Stomach (tissue), 8 donors: ENCODE measurements at regions not wholly inside any gene's neighbourhood (a gene's known extent, or its start where the extent isn't known, plus 50 kb on each side); places are given as distances from the start of the nearest gene placed in this dataset.
"Not testable (repeated sequence)": the region's sequence is repeated elsewhere in the genome, so short reads cannot be mapped to it uniquely, and the experiment has no call there.

Experiments used
- DNase-seq, 2 donors: peaks; one replicate each; pipeline versions ENCODE4 v3.0.0 to v3.0.0-alpha.2; 2013 to 2019
- H3K27ac ChIP-seq, 5 donors: fragments of 200-600 bp in 4 of 5; sonication (generic) in 4 of 5; one replicate each; pipeline ENCODE4 v1.5.1; 2013 to 2019; ENCODE audit warnings: mild to moderate bottlenecking in 1 of 5, moderate library complexity in 1 of 5
- H3K27me3 ChIP-seq, 3 donors: fragments of 200-600 bp; sonication (generic); one replicate each; pipeline ENCODE4 v1.5.1; 2017 to 2019; ENCODE audit warnings: mixed run types in 1 of 3
- H3K36me3 ChIP-seq, 4 donors: fragments of 200-600 bp; sonication (generic); 1 replicate in 3 of 4; 2 replicates in 1 of 4; pipeline ENCODE4 v1.5.1; 2016 to 2019
- H3K4me1 ChIP-seq, 4 donors: fragments of 200-600 bp; sonication (generic); one replicate each; pipeline ENCODE4 v1.5.1; 2016 to 2019
- H3K4me3 ChIP-seq, 4 donors: fragments of 200-600 bp; sonication (generic) in 3 of 4; one replicate each; pipeline ENCODE4 v1.5.1; 2016 to 2019; ENCODE audit warnings: mild to moderate bottlenecking in 1 of 4
- H3K9me3 ChIP-seq, 4 donors: fragments of 200-600 bp; sonication (generic); one replicate each; pipeline ENCODE4 v1.5.1; 2016 to 2019
- EP300 ChIP-seq: sonication (generic); formaldehyde crosslinking; IDR thresholded peaks from one replicate; pipeline ENCODE4 v1.6.1; 2017; ENCODE audit warnings: antibody characterized with exemption
- POLR2A ChIP-seq, 4 donors: fragments of 450-650 bp; IDR thresholded peaks; one replicate each; pipeline ENCODE4 v1.6.1; 2016; ENCODE audit warnings: antibody characterized with exemption in 4 of 4, control low read depth in 2 of 4, mild to moderate bottlenecking in 1 of 4, moderate library complexity in 1 of 4
- POLR2AphosphoS5 ChIP-seq, 3 donors: sonication (generic); formaldehyde crosslinking; IDR thresholded peaks; one replicate each; pipeline ENCODE4 v1.6.1; 2016; ENCODE audit warnings: antibody characterized with exemption in 3 of 3
- WGBS, 5 donors: extraction: QIAGEN DNeasy Blood & Tissue Kit in 3 of 5; methylation state at CpG; one replicate each; pipeline versions ENCODE4 v1.1.5 to v1.1.7; 2013 to 2018; 5-methylcytosine and 5-hydroxymethylcytosine counted together
- intact Hi-C: fragments of 100-400 bp; cut with DNase I; formaldehyde crosslinking; loops from one replicate; pipeline ENCODE4 v1.15.1; 2023; ENCODE audit warnings: low total_unique reads
- TF ChIP-seq, protein P1 (sequence below), 7 experiments: fragments of 450-650 bp in 4 of 7; fragments of 200-600 bp in 3 of 7; sonication (generic) in 3 of 7; IDR thresholded peaks; one replicate each; pipeline ENCODE4 v1.5.1; 2016 to 2019; ENCODE audit warnings: antibody characterized with exemption in 7 of 7, control low read depth in 2 of 7, mild to moderate bottlenecking in 1 of 7
- donor health status: healthy with polysubstance abuse.
- donor health status: Bipolar disorder and iron deficiency.
- donor health status: healthy.

- DNase-seq, H3K4me3 ChIP-seq, H3K9me3 ChIP-seq, intact Hi-C loops, H3K27ac ChIP-seq, H3K27me3 ChIP-seq, H3K36me3 ChIP-seq, H3K4me1 ChIP-seq: not testable (repeated sequence)
- WGBS, 5 donors: 65 to 85% (median 82%) methylated on average over 5 to 6 of the region's 6 CpGs
These were observed 90.8 kb upstream of the ADCY2 start for GRCh38 chr5:7305000-7305674.

DNA sequence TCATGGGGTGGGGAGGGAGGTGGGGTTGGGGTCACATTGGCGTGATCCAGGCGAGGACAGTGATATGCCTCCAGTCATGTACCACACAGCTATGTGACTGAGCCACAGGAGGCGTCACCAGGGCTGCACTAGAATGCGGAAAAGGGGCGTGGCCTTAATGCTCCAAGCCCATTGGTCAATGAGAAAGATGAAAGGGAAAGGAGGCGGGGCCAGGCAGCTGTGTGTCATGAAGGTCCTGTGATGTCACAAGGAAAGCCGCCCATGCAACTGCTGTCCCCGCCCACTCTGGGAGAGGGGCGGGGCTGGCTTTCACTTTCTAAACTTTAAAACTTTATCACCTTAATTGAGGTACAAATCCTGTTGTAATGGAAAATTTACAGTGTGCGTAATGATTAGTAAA lies 89.4 kb upstream of the ADCY2 start:
- DNase-seq, H3K4me3 ChIP-seq, H3K36me3 ChIP-seq, H3K27ac ChIP-seq, H3K27me3 ChIP-seq, H3K9me3 ChIP-seq, H3K4me1 ChIP-seq, intact Hi-C loops: not testable (repeated sequence)
- 87 to 94% (median 91%) methylated on average over 10 of the region's 10 CpGs for WGBS, 5 donors

- H3K36me3 ChIP-seq, H3K27me3 ChIP-seq, H3K4me3 ChIP-seq, DNase-seq, H3K4me1 ChIP-seq, H3K27ac ChIP-seq, intact Hi-C loops, H3K9me3 ChIP-seq: not testable (repeated sequence)
- 62 to 90% (median 77%) methylated on average over 4 to 6 of the region's 6 CpGs for WGBS, 5 donors
These were observed 88.2 kb upstream of the ADCY2 start for GRCh38 chr5:7307709-7308108.

- H3K4me3 ChIP-seq, H3K27me3 ChIP-seq, H3K4me1 ChIP-seq, DNase-seq, H3K27ac ChIP-seq, H3K9me3 ChIP-seq, H3K36me3 ChIP-seq, intact Hi-C loops: not testable (repeated sequence)
- 50 to 65% (median 57%) methylated on average over 6 of the region's 6 CpGs for WGBS, 5 donors
These were observed 86.2 kb upstream of the ADCY2 start for GRCh38 chr5:7309715-7310114.

DNA sequence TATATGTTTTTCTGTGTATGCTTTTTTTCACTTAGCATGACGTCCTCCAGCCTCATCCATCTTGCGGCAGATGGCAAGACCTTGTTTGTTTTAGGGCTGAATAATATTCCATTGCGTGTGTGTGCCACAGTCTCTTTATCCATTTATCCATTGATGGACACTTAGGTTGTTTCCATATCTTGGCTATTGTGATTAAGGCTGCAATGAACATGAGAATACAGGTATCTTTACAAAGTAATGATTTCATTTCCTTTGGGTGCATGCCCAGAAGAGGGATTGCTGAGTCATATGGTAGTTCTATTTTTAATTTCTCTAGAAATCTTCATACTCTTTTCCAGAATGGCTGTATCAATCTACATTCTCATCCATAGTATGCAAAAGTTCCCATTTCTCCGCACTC lies 85.3 kb upstream of the ADCY2 start:
- H3K4me3 ChIP-seq, DNase-seq, H3K9me3 ChIP-seq, H3K36me3 ChIP-seq, H3K27ac ChIP-seq, H3K27me3 ChIP-seq, intact Hi-C loops, H3K4me1 ChIP-seq: not testable (repeated sequence)
- 57 to 84% (median 75%) methylated on average over 4 of the region's 4 CpGs for WGBS, 5 donors

- no peaks in the 10 kb centered on the region for H3K4me1 ChIP-seq
- WGBS, 5 donors: 45 to 58% (median 52%) methylated on average over 2 of the region's 2 CpGs
- H3K36me3 ChIP-seq: no peaks in the 10 kb centered on the region
- TF ChIP-seq EP300 (no peak), POLR2A (IDR thresholded peaks at IDR 0.05) (no peak), POLR2AphosphoS5 (IDR thresholded peaks at IDR 0.05) (no peak)
- TF ChIP-seq, protein P1, sequence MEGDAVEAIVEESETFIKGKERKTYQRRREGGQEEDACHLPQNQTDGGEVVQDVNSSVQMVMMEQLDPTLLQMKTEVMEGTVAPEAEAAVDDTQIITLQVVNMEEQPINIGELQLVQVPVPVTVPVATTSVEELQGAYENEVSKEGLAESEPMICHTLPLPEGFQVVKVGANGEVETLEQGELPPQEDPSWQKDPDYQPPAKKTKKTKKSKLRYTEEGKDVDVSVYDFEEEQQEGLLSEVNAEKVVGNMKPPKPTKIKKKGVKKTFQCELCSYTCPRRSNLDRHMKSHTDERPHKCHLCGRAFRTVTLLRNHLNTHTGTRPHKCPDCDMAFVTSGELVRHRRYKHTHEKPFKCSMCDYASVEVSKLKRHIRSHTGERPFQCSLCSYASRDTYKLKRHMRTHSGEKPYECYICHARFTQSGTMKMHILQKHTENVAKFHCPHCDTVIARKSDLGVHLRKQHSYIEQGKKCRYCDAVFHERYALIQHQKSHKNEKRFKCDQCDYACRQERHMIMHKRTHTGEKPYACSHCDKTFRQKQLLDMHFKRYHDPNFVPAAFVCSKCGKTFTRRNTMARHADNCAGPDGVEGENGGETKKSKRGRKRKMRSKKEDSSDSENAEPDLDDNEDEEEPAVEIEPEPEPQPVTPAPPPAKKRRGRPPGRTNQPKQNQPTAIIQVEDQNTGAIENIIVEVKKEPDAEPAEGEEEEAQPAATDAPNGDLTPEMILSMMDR (IDR thresholded peaks at IDR 0.05): no peak
- no peak overlapping the region for H3K4me3 ChIP-seq
- no peaks in the 10 kb centered on the region for H3K27me3 ChIP-seq
- no peak overlapping the region for H3K27ac ChIP-seq
- DNase-seq: no peak
- intact Hi-C loops: no loop called here
- H3K9me3 ChIP-seq: no peaks in the 10 kb centered on the region
These were observed 80.8 kb upstream of the ADCY2 start for GRCh38 chr5:7315118-7315517.

DNA sequence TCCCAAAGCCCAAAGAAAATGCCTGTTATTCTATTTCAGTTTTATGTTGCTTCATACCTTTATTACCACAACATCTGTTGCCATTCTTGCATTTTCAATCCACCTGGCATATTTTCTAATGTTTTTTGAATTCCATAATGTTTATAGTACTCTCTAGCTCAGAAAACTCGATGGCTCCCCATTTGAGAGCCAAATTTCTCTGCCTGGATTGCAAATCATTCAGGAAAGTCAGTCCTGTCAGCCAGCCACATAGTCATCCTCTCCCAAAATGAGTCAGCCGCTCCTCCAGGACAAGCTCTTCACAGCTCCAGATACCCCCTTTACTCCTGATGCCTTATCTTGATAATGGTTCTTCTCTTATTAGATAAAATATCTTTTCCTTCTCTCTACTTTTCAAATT lies 78.2 kb upstream of the ADCY2 start:
- WGBS, 5 donors: 58 to 80% (median 70%) methylated on average over 2 of the region's 2 CpGs
- no peaks in the 10 kb centered on the region for H3K4me1 ChIP-seq
- no peak overlapping the region for H3K27ac ChIP-seq
- no peak overlapping the region for H3K4me3 ChIP-seq
- no peaks in the 10 kb centered on the region for H3K36me3 ChIP-seq
- H3K9me3 ChIP-seq: no peaks in the 10 kb centered on the region
- DNase-seq: no peak
- intact Hi-C loops: no loop called here
- no peaks in the 10 kb centered on the region for H3K27me3 ChIP-seq
- TF ChIP-seq POLR2AphosphoS5 (IDR thresholded peaks at IDR 0.05) (no peak), EP300 (no peak), POLR2A (IDR thresholded peaks at IDR 0.05) (no peak)
- TF ChIP-seq, protein P1 (IDR thresholded peaks at IDR 0.05): no peak
